GM18907 (cell line): ENCODE measurements at regions not wholly inside any gene's neighbourhood (a gene's known extent, or its start where the extent isn't known, plus 50 kb on each side); places are given as distances from the start of the nearest gene placed in this dataset.

ENCODE experiments used
- ATAC-seq: cut with Tn5 transposase; IDR thresholded peaks from one replicate; pipeline ENCODE4 v1.9.1; 2021; ENCODE audit warnings: mild to moderate bottlenecking, moderate library complexity; ENCODE audit not compliant: unreplicated experiment

DNA sequence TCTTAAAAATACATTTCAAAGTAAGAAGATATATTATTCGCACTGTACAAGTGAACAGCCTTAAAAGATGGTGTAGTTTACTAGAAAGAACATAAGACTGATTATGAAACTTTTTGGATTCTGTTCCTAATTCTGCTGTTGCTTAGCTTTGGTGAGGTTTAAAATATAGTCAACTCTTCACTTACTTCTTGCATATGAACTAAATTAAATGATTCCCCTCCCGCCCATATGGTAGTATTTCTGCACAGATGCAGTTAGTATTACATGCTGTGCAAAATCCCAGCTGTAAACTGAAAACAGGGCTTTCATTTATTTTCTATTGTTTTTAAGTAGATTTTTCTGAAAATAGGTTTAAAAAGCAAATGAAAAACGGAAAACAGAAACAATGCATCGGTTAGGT, 345.4 kb upstream of the NCAM2 start:
- no peak for ATAC-seq

DNA sequence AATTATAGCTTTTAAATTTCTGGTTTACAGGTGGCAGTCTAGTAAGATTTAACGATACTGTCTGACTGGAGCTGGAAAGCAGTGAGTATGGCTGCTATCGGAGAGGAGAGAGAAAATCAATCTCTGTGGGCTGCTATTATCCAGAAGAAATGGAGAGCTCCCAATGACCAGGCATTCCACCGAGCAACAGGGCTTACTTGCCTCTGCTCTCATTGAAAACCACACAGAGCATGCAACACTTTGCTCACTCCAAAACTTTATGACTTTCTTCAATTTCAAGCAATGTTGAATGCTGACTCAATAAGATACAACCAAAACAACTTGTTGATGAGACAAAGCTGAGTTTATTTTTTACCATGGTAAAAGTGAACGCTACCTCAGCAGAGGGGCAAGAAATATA, 337.0 kb upstream of the NCAM2 start:
- ATAC-seq = no peak

DNA sequence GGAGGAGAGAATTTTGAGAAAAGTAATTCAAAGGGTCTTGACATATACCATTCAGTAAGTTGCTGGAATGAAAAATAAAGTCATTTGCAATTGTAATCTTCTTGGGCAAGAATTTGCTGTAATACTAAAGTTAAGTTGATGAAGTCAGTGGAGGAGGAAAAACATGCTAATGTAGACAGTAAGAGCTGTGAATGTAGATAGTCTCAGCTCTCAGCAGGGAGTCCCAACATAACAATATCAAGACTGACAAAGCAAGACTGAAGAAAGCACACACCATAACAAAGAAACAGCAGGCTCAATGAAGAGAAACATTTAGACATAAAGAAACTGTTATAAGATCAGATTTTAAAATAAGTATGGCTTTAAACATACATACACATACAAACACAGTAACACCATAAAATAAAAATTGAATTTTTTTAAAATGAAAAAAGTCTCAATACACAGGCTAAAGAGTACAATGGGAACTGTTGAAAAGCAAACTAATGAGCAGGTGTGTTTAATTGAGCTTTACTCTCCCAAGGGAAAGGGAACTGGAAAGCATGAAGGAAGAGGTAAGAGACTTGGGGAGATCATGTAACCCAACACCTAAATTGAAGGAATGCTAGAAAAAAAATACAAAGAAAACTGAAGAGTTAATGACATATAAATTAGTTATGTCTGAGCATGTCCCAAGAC, 336.3 kb upstream of the NCAM2 start:
- no peak for ATAC-seq

DNA sequence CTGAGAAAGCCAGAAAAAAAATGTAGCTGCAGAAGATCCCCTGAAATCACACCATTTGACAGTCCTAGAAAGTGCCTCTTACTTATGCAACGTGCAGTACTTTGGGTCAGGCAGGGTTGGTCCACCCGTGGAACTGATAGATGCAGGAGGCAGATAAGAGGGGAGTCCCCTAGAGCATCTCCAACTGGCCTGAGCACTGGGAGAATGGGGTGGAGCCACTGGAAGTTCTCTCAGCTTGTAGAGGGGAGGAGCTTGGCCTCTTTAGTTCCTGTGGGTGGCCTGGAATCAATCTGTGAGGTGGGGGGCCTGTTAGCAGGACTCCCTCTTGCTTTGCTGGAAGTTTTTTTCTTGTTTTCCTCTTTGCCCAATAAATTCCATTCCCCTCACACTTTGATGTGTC, 335.7 kb upstream of the NCAM2 start:
- no peak for ATAC-seq

DNA sequence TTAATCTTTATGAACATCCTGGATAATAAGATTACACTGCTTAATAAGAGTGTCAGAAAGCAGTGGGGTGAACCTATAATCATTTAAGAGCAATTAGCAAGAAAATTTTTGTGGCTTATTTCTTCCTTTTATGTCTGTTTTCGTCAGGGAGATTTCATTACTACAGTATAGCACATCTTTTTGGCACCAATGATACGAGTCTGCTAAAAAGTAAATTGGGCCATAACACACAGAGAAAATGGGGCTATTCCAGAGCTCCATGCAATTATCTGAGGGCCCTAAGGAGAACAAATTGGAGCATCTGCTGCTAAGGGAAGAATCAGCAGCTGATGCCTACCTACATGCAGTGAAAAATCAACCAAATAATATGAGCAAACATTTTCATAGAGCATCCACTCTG, 330.3 kb upstream of the NCAM2 start:
- no peak for ATAC-seq

DNA sequence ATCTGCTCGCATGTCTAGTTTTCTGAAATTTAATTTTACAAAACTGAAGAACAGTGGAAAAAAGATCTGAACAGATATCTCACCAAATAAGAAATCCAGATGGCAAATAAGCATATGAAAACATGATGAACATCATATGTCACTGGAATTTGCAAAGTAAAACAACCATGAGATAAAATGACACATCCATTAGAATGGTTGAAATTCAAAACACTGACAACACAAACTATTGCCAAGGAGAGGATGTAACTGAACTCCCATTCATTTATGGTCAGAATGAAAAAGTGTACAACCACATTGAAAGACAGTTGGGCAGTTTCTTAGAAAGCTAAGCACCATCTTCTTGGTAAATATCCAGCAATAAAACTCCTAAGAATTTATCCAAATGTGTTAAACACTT, 312.7 kb upstream of the NCAM2 start:
- ATAC-seq = no peak

DNA sequence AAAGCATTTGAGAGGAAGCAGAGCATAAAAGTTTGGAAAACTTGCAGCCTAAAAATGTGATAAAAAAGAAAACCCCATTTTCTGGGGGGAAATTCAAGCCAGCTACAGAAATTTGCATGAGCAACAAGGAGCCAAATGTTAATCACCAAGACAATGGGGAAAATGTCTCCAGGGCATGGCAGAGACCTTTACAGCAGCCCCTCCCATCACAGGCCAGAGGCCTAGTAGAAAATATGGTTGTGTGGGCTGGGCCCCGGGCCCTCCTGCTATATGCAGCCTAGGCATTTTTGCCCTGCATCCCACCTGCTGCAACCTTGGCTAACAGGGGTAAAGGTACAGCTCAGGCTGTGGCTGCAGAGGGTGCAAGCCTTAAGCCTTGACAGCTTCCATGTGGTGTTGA, 299.6 kb upstream of the NCAM2 start:
- no peak for ATAC-seq

DNA sequence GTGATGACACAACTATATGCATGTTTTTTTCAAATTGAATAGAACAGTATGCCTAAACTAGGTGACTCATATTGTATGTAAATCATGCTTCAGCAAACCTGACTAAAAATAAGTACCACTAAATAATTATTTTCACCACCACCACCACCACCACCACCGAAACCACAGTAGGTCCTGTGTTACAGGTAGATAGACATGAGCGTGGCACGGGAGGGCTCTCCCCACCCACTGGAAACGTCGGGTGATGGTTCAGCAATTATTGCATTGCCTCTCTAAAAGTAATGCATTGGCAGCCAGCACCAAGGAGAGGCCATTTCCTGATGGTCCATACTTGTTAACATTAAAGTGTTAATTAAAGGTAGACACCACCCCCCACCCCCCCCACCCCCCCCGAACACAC, 297.0 kb upstream of the NCAM2 start:
- ATAC-seq = no peak

DNA sequence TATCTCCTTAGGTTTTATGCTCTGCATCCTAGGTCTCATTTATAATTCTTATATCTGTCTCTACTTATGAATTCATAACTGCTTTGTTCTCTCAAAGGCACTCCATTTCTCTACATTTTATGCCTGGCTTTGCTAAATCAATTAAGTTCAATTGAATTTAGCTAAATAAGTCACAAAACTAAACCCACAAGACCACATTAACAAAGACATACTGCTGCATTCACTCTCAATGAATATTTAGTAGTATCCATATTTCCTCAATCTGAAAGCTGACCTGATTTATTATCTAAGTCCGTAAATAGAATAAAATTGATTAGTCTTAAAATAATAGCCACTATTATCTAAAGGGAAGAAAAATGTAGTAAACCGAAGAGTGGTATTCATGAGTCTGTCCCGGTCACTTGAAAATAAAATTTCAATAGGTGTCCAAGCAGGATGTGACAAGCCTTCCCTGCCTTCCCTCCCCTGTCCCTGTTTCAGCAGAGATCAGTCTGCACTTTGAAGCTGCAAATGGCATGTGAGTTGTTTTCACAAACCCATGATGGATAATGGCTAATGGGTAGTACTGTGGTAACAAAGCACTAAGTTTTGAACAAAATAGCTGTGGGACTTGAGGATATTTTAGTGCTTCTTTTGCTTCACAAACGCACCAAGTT, 295.0 kb upstream of the NCAM2 start:
- no peak for ATAC-seq

DNA sequence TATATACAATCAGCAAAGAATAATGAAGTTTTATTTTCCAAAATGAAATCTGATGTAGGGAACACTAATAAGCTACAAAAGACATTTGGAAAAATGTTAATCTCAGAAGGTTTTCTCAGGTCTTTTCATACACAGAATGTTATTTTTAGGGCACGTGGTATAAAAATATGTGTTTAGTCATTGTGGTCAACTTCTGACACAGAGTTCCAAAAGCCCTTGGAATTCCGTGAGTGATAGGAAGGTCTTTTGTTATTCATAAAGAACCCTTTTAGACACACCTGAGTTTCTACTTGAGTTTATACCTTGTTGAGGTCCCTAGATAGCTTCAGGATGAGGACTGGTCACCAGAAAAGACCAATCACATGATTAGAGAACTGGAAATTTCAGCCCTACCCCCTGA, 277.6 kb upstream of the NCAM2 start:
- no peak for ATAC-seq

DNA sequence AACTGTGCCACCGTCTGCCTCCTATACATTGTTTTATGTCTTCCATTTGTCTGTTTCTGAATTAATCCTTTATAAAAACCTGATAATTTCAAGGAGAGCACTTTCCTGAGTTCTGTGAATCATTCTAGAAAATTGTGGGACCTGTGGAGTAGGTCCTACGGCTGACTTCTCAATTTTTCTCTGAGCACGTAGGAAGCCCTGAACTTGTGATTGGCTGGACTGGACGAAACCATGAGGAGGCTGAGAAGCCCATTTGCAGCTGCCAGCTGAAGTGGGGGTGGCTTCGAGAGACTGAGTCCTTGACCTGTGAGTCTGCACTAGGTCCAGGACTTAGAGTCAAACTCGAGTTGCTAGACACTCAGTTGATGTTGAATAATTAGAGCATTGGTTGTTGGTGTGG, 277.1 kb upstream of the NCAM2 start:
- ATAC-seq = no peak

DNA sequence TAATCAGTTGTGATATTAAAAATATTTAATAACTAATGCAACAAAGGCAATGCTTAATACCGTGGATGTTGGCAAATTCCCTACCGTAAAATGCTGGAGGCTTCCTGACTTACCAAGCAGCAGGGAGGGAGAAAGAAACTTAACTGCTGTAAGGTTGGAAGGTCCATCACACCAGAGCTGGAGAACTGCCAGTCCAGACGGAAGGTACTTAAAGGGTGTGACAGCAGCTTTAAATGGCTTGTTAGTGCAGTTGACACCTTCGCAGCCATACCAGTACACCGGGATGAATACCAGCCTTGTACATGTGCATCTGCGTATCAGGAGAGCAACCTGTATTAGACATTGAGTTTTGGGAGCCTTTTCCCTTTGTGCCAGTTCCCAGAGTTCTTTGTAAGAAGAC, 269.5 kb upstream of the NCAM2 start:
- ATAC-seq = no peak

DNA sequence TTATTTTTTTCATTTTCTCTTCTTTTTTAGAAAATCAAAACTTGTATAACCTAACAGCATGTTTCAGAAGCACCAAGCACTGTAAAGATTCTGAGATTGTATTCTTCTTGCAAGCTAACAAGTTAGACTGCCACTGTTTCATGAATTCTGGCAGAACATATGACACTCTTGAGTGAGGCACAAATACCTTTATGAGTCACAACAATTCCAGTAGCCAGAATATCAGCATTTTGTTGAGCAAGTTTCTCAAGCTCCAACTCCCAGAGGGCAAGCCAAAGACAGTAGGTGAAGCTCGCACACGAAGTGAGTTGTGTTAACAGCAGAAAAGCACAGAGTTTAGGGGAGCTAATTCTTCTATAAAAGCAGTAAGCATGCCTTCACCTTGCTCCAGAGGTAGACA, 268.8 kb upstream of the NCAM2 start:
- no peak for ATAC-seq

DNA sequence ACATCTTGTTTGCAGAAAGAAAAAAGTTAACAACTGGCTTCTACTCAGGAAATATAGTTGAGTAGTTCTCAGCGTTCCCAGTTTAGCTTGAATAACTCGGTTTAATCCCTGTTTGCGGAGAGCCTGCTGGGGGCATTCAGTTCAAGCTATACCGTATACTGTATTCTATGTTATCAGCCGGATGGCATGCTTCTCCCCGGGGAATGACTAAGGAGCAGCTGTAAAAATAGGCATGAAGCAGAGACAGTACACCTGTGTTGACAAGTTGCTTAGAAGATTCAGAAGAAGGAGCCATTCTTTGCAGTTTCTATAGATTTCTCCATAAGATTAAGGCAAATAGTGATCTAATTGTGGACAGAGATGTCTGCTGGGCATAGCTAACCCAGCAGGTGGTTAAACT, 267.8 kb upstream of the NCAM2 start:
- no peak for ATAC-seq

DNA sequence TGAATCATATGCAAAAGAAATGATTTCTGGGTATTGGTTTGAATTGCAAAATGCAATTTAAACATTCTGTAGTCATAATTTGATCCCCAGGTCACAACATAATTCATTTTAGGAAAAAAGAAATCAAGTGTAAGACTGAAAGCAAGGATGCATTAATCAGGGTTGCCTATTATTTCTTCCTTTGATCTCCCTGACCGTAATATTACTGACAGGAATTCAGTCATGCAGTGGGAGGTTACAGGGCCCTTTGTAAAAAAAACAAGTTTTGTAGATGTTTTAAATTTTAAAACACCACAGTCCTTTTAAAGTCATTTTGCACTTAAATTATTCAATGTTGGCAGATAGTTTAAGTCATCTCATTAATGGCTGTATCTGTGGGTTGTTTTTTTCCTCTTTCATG, 263.0 kb upstream of the NCAM2 start:
- no peak for ATAC-seq

DNA sequence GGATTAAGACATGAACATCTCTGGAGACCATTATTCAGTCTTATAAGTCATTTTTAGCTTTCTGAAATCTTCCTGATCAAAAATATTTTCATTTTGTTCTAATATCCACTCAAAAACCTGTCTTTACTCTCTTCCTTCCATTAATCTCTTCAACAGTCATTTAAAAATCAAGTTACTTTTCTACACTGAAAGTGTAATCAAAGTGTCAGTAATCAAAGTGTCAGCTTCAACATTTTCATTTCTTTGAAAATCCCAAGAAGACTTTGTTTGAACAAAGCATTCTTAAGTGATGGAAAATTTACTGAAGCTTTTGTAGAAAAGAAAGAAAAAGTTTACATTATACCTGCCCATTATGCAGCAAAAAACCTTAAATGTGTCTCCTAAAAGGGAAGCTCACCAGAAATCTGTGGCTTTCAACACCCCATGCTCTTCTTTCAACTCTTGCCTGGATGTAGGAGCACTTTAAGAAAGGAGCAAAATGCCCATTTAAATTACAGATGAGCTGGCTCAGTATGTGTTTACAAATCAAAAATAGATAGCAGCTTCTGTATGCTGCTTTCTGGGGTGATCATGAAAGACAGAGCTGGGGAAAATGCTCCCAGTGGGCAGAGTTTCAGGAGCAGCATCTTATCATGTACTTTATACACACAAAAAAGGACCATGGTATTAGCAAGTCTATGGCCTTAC, 260.8 kb upstream of the NCAM2 start:
- no peak for ATAC-seq

DNA sequence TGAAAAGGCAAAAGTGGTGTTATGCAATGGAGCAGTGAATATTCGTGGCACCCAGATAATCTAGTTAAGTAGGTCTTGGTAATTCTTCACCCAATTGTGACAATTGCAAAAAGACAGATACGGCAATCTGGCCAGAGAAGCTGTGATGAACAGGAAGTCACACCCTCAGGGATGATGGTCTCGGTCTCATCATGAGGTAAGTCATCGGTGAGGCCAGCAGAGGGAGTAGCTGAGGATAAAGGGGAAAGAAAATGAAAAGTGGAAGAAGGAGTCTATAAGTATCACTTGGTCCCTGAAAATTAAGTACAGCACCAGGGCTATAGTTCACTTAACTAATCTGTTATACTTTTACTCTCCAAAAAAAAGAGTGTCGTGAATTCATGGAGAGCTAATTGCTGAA, 258.8 kb upstream of the NCAM2 start:
- ATAC-seq = no peak

DNA sequence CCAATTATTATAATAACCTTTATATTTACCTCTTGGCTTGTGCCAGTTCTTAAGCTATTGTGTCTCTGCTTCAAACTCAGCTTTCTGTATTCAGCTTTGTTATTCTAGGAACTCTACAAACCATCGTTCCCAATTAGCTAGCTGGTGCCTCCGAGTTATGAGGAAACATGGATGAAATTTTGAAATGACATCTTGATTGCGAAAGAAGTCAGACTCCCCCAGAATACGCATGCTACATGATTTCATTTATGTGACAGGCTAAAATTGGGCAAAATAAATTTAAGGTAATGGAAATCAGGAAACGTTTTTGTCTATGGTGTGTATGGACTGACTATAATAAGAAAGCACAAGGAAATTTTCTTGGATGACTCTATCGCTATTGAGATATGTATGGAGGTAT, 256.8 kb upstream of the NCAM2 start:
- ATAC-seq = no peak

DNA sequence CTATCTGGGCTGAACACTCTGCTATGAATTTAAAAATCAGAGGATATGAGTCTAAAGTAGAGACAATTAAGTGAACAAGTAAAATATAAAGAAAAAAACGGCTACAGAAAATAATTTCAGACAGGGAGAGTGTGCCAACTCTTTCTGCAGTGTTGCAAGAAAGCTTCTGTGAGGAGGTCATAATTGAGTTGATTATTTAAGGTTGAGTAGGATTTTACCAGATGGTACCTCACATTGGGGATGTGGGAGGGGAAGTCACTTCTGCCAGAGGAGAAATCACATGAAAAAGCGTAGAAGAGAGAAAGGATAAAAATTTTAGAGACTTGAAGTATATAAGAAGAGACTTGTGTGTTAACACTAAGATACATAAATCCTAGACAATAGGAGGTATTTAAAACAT, 238.0 kb upstream of the NCAM2 start:
- ATAC-seq = no peak

DNA sequence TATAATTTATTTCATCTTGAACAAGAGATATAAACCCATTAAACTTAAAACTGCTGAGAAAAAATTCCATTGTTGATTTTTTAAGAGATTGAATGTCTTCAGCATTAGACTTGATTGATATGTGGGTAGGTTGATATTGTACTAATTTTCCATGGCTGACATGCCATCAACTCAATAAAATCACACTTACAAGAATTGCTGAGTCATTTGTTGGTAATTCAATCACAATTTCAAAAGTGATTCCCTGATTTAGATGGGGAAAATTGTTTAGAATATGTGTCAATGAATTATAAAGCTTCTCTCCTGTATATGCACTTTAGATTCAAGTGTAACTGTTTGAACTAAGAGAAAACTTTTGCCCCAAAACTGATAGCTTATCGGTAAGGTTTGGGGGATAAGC, 223.5 kb upstream of the NCAM2 start:
- no peak for ATAC-seq

DNA sequence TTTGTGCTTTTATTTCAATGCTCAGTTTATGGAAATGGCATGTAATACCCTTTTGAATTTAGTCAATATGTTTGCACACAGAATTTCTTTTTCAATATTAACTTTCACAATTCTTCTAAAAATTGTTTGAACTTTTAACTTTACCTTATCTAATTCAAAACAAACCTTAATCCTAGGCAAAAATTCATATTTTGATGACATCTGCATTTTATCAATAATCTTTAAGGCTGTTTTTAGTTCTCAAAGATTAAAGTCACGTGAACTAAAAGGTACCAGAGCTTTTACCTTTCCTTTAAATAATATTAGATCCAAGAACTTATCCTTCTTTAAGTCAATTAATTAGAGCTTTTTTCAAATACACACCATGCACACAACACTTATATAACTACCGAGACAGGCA, 218.9 kb upstream of the NCAM2 start:
- no peak for ATAC-seq

DNA sequence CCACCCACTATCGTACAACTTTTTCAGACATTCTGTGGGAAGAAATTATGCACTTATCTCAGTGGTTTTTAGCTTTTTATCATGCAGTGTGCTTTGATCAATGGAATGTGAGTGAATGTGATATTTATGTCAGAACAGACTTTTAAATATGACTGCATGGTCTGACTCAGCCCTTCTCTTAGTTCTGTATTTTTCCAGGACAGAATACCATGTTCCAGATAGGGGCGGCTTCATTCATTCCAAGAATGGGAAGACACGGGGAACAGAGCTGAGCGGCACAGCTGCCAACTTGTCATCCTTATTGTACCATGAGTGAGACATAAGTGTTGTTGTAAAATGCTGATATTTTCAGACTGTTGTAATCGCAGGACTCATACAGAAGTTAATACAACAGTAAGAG, 214.6 kb upstream of the NCAM2 start:
- ATAC-seq = no peak
